Ovary (tissue), 3 donors: ENCODE measurements at regions not wholly inside any gene's neighbourhood (a gene's known extent, or its start where the extent isn't known, plus 50 kb on each side); places are given as distances from the start of the nearest gene placed in this dataset.

Source experiments
- EP300 ChIP-seq: sonication (generic); formaldehyde crosslinking; IDR thresholded peaks from one replicate; pipeline ENCODE4 v1.6.1; 2017; ENCODE audit warnings: antibody characterized with exemption
- POLR2A ChIP-seq: fragments of 450-650 bp; IDR thresholded peaks from one replicate; pipeline ENCODE4 v1.6.1; 2017; ENCODE audit warnings: antibody characterized with exemption, mild to moderate bottlenecking, moderate library complexity
- TF ChIP-seq, protein P1 (sequence below), 3 donors: fragments of 450-650 bp in 2 of 3; fragments of 200-600 bp in 1 of 3; IDR thresholded peaks; one replicate each; pipeline versions ENCODE4 v1.5.1 to v1.8.0; 2016 to 2022; ENCODE audit warnings: antibody characterized with exemption in 3 of 3, mild to moderate bottlenecking in 1 of 3
- donor health status: DM: no; HTN: no; CAD: no.

DNA sequence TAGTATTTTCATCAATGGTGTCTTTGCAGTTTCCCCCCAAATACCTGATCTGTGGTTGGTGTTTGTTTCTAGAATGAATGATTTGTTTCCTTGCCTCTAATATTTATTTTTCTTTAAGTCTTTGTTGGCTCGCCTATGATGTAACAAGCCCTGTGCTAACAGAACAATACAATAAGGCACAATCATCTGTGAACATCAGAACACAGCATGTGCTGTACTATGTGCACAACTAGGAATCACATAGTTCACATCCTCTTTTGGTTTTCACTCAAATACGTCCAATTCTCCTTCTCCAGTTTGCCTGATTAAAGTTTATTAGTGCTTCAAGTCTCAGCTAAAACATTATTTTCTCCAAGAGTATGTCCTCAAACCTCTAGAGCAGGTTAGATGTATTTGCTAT, 613.1 kb downstream of the EPHA7 start:
- TF ChIP-seq, protein P1, sequence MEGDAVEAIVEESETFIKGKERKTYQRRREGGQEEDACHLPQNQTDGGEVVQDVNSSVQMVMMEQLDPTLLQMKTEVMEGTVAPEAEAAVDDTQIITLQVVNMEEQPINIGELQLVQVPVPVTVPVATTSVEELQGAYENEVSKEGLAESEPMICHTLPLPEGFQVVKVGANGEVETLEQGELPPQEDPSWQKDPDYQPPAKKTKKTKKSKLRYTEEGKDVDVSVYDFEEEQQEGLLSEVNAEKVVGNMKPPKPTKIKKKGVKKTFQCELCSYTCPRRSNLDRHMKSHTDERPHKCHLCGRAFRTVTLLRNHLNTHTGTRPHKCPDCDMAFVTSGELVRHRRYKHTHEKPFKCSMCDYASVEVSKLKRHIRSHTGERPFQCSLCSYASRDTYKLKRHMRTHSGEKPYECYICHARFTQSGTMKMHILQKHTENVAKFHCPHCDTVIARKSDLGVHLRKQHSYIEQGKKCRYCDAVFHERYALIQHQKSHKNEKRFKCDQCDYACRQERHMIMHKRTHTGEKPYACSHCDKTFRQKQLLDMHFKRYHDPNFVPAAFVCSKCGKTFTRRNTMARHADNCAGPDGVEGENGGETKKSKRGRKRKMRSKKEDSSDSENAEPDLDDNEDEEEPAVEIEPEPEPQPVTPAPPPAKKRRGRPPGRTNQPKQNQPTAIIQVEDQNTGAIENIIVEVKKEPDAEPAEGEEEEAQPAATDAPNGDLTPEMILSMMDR (IDR thresholded peaks at IDR 0.05), result no peak
- TF ChIP-seq EP300 (no peak), POLR2A (no peak)
